Stimulated activated CD8-positive, alpha-beta memory T cell treated with anti-CD3 and anti-CD28 coated beads, Interleukin-12 subunit alpha, Interleukin-12 subunit beta, amount 100 ng/mL, for 4 hours (primary cell): ENCODE measurements at regions not wholly inside any gene's neighbourhood (a gene's known extent, or its start where the extent isn't known, plus 50 kb on each side); places are given as distances from the start of the nearest gene placed in this dataset.
"Not testable (repeated sequence)": the region's sequence is repeated elsewhere in the genome, so short reads cannot be mapped to it uniquely, and the experiment has no call there.

ENCODE experiments used
- DNase-seq: peaks from one replicate; pipeline ENCODE4 v3.0.0-alpha.2; 2020; ENCODE audit warnings: low read depth

- DNase-seq, result no peak
Observed at GRCh38 chr19:31885280-31885853, 460.0 kb upstream of the ZNF507 start.

- DNase-seq, result no peak
Observed at GRCh38 chr19:31890230-31890629, 455.2 kb upstream of the ZNF507 start.

GRCh38 chr19:31892060-31892459 lies 453.4 kb upstream of the ZNF507 start:
- DNase-seq, result no peak

GRCh38 chr19:31893491-31893890 lies 451.9 kb upstream of the ZNF507 start:
- DNase-seq, result not testable (repeated sequence)

GRCh38 chr19:31894451-31894850 lies 451.0 kb upstream of the ZNF507 start:
- DNase-seq, result no peak

- no peak for DNase-seq
Observed at GRCh38 chr19:31897292-31897691, 448.1 kb upstream of the ZNF507 start.

- DNase-seq, result no peak
Observed at GRCh38 chr19:31900991-31901390, 444.4 kb upstream of the ZNF507 start.

- no peak for DNase-seq
Observed at GRCh38 chr19:31902821-31903220, 442.6 kb upstream of the ZNF507 start.

- no peak for DNase-seq
Observed at GRCh38 chr19:31903979-31904378, 441.4 kb upstream of the ZNF507 start.

GRCh38 chr19:31906111-31906871 lies 439.1 kb upstream of the ZNF507 start:
- no peak for DNase-seq

- no peak for DNase-seq
Observed at GRCh38 chr19:31907661-31908060, 437.7 kb upstream of the ZNF507 start.

GRCh38 chr19:31908080-31908479 lies 437.3 kb upstream of the ZNF507 start:
- no peak for DNase-seq

- no peak for DNase-seq
Observed at GRCh38 chr19:31908496-31909225, 436.7 kb upstream of the ZNF507 start.

GRCh38 chr19:31910224-31910623 lies 435.2 kb upstream of the ZNF507 start:
- DNase-seq, result no peak

- no peak for DNase-seq
Observed at GRCh38 chr19:31911577-31911976, 433.8 kb upstream of the ZNF507 start.

- DNase-seq, result no peak
Observed at GRCh38 chr19:31913103-31913661, 432.2 kb upstream of the ZNF507 start.

- DNase-seq, result no peak
Observed at GRCh38 chr19:31930401-31930800, 415.0 kb upstream of the ZNF507 start.

GRCh38 chr19:31937983-31938382 lies 407.4 kb upstream of the ZNF507 start:
- DNase-seq, result no peak

GRCh38 chr19:31938675-31939074 lies 406.7 kb upstream of the ZNF507 start:
- DNase-seq, result no peak

GRCh38 chr19:31940396-31940795 lies 405.0 kb upstream of the ZNF507 start:
- no peak for DNase-seq

GRCh38 chr19:31943191-31943661 lies 402.2 kb upstream of the ZNF507 start:
- DNase-seq, result no peak

- DNase-seq, result no peak
Observed at GRCh38 chr19:31943778-31944177, 401.6 kb upstream of the ZNF507 start.

- no peak for DNase-seq
Observed at GRCh38 chr19:31944326-31944725, 401.1 kb upstream of the ZNF507 start.
